HCEC 1CT (cell line): ENCODE measurements at regions not wholly inside any gene's neighbourhood (a gene's known extent, or its start where the extent isn't known, plus 50 kb on each side); places are given as distances from the start of the nearest gene placed in this dataset.

ENCODE experiments used
- DNase-seq: peaks from one replicate; pipeline ENCODE4 v3.0.0-alpha.2; 2017

- no peak for DNase-seq
Observed at GRCh38 chr4:129167640-129168260, 71.8 kb downstream of the C4orf33 start.

GRCh38 chr4:129172181-129172580 is 76.2 kb downstream of the C4orf33 start:
- no peak for DNase-seq

GRCh38 chr4:129176864-129177263 is 80.9 kb downstream of the C4orf33 start:
- no peak for DNase-seq

GRCh38 chr4:129179276-129179675 is 83.3 kb downstream of the C4orf33 start:
- no peak for DNase-seq

- DNase-seq, result no peak
Observed at GRCh38 chr4:129189630-129190029, 93.7 kb downstream of the C4orf33 start.

GRCh38 chr4:129193357-129194100 is 97.6 kb downstream of the C4orf33 start:
- DNase-seq, result no peak

GRCh38 chr4:129208481-129208880 is 112.5 kb downstream of the C4orf33 start:
- no peak for DNase-seq

GRCh38 chr4:129213692-129214091 is 117.7 kb downstream of the C4orf33 start:
- DNase-seq, result no peak

- no peak for DNase-seq
Observed at GRCh38 chr4:129218360-129218759, 122.4 kb downstream of the C4orf33 start.

GRCh38 chr4:129218897-129219296 is 122.9 kb downstream of the C4orf33 start:
- DNase-seq, result no peak

- DNase-seq, result no peak
Observed at GRCh38 chr4:129220254-129220653, 124.3 kb downstream of the C4orf33 start.

- no peak for DNase-seq
Observed at GRCh38 chr4:129223945-129224344, 128.0 kb downstream of the C4orf33 start.

GRCh38 chr4:129230846-129231245 is 134.9 kb downstream of the C4orf33 start:
- DNase-seq, result no peak

GRCh38 chr4:129231945-129232588 is 136.1 kb downstream of the C4orf33 start:
- no peak for DNase-seq

- DNase-seq, result no peak
Observed at GRCh38 chr4:129232589-129233337, 136.8 kb downstream of the C4orf33 start.

GRCh38 chr4:129233691-129234090 is 137.7 kb downstream of the C4orf33 start:
- DNase-seq, result no peak

- no peak for DNase-seq
Observed at GRCh38 chr4:129236351-129236750, 140.4 kb downstream of the C4orf33 start.

- peak; percentile 35 for DNase-seq
Observed at GRCh38 chr4:129239088-129239487, 143.1 kb downstream of the C4orf33 start.

- no peak for DNase-seq
Observed at GRCh38 chr4:129240816-129241215, 144.9 kb downstream of the C4orf33 start.

GRCh38 chr4:129246145-129246544 is 150.2 kb downstream of the C4orf33 start:
- DNase-seq, result no peak

GRCh38 chr4:129246910-129247461 is 151.0 kb downstream of the C4orf33 start:
- DNase-seq, result no peak

- DNase-seq, result no peak
Observed at GRCh38 chr4:129248621-129249020, 152.7 kb downstream of the C4orf33 start.

GRCh38 chr4:129254126-129254525 is 158.2 kb downstream of the C4orf33 start:
- no peak for DNase-seq
